ENCODE measurements at regions not wholly inside any gene's neighbourhood (a gene's known extent, or its start where the extent isn't known, plus 50 kb on each side); places are given as distances from the start of the nearest gene placed in this dataset.

GRCh38 chr11:90845799-90846198, 623.0 kb upstream of the CHORDC1 start:
- DNase-seq (ENCODE audit: low spot score) = no peak

GRCh38 chr11:90845126-90845525, 622.3 kb upstream of the CHORDC1 start:
- DNase-seq (ENCODE audit: low spot score) = no peak

GRCh38 chr11:90844041-90844440, 621.2 kb upstream of the CHORDC1 start:
- no peak for DNase-seq (ENCODE audit: low spot score)

- DNase-seq (ENCODE audit: low spot score) = no peak
Observed at GRCh38 chr11:90842681-90843080, 619.8 kb upstream of the CHORDC1 start.

GRCh38 chr11:90840071-90840470, 617.2 kb upstream of the CHORDC1 start:
- no peak for DNase-seq (ENCODE audit: low spot score)

- DNase-seq (ENCODE audit: low spot score) = no peak
Observed at GRCh38 chr11:90836031-90836430, 613.2 kb upstream of the CHORDC1 start.

GRCh38 chr11:90823446-90823845, 600.6 kb upstream of the CHORDC1 start:
- no peak for DNase-seq (ENCODE audit: low spot score)

GRCh38 chr11:90822996-90823395, 600.1 kb upstream of the CHORDC1 start:
- DNase-seq (ENCODE audit: low spot score) = no peak

- no peak for DNase-seq (ENCODE audit: low spot score)
Observed at GRCh38 chr11:90818196-90818745, 595.4 kb upstream of the CHORDC1 start.

GRCh38 chr11:90809581-90809980, 586.7 kb upstream of the CHORDC1 start:
- no peak for DNase-seq (ENCODE audit: low spot score)

GRCh38 chr11:90805172-90805571, 582.3 kb upstream of the CHORDC1 start:
- DNase-seq (ENCODE audit: low spot score) = no peak

GRCh38 chr11:90803831-90804230, 581.0 kb upstream of the CHORDC1 start:
- DNase-seq (ENCODE audit: low spot score) = no peak

GRCh38 chr11:90803366-90803765, 580.5 kb upstream of the CHORDC1 start:
- no peak for DNase-seq (ENCODE audit: low spot score)

- DNase-seq (ENCODE audit: low spot score) = no peak
Observed at GRCh38 chr11:90798769-90799168, 575.9 kb upstream of the CHORDC1 start.

GRCh38 chr11:90795746-90796145, 572.9 kb upstream of the CHORDC1 start:
- DNase-seq (ENCODE audit: low spot score) = no peak

GRCh38 chr11:90788961-90789360, 566.1 kb upstream of the CHORDC1 start:
- no peak for DNase-seq (ENCODE audit: low spot score)

GRCh38 chr11:90784241-90784814, 561.5 kb upstream of the CHORDC1 start:
- no peak for DNase-seq (ENCODE audit: low spot score)

- DNase-seq (ENCODE audit: low spot score) = no peak
Observed at GRCh38 chr11:90783111-90783510, 560.3 kb upstream of the CHORDC1 start.

GRCh38 chr11:90779098-90779497, 556.2 kb upstream of the CHORDC1 start:
- no peak for DNase-seq (ENCODE audit: low spot score)

GRCh38 chr11:90775567-90776165, 552.8 kb upstream of the CHORDC1 start:
- DNase-seq (ENCODE audit: low spot score) = no peak

- DNase-seq (ENCODE audit: low spot score) = no peak
Observed at GRCh38 chr11:90774727-90775566, 552.1 kb upstream of the CHORDC1 start.

- DNase-seq (ENCODE audit: low spot score) = no peak
Observed at GRCh38 chr11:90770007-90770406, 547.2 kb upstream of the CHORDC1 start.

- no peak for DNase-seq (ENCODE audit: low spot score)
Observed at GRCh38 chr11:90766121-90766520, 543.3 kb upstream of the CHORDC1 start.

Measured in cerebellar cortex (tissue), 1 donor.